SK-N-SH (cell line): ENCODE measurements at regions not wholly inside any gene's neighbourhood (a gene's known extent, or its start where the extent isn't known, plus 50 kb on each side); places are given as distances from the start of the nearest gene placed in this dataset.

Source experiments
- CTCF ChIA-PET: fragments of 300-600, 350-600 bp; formaldehyde crosslinking; extraction: SDS; loops from one replicate; lab custom pipeline; 2021; lab: Yijun Ruan, JAX
- POLR2A ChIA-PET: fragments of 350-600 bp; sonication (Branson Sonifier 250); formaldehyde crosslinking; extraction: SDS; loops from one replicate; lab custom pipeline; 2020; ENCODE audit warnings: antibody characterized with exemption, inconsistent platforms; lab: Yijun Ruan, JAX
- DNase-seq: peaks from one replicate; pipeline ENCODE4 v3.0.0; 2012
- H2AFZ ChIP-seq: fragments of 200-600 bp; sonication (generic); 2 replicates; pipeline ENCODE4 v1.8.1; 2016; ENCODE audit warnings: antibody characterized with exemption, mild to moderate bottlenecking, low read depth
- H3F3A ChIP-seq: fragments of 200-600 bp; sonication (generic); replicated peaks from 2 replicates; pipeline ENCODE3; 2016; ENCODE audit warnings: antibody characterized with exemption, mild to moderate bottlenecking; ENCODE audit not compliant: insufficient read depth
- H3K27ac ChIP-seq, 2 experiments: fragments of 200-500 bp in 1 of 2; fragments of 200-600 bp in 1 of 2; sonication (Bioruptor generic) in 1 of 2; sonication (generic), shearing (Covaris generic) in 1 of 2; 2 replicates each; pipeline versions ENCODE4 v1.5.1 to v1.6.1; 2014 to 2016; ENCODE audit warnings: low read depth in 2 of 2, inconsistent platforms in 1 of 2, low read length in 1 of 2, mild to moderate bottlenecking in 1 of 2, mixed read lengths in 1 of 2
- H3K27me3 ChIP-seq: fragments of 200-600 bp; sonication (generic), shearing (Covaris generic); 2 replicates; pipeline ENCODE4 v1.6.1; 2016; ENCODE audit warnings: mixed run types; ENCODE audit not compliant: insufficient read depth
- H3K36me3 ChIP-seq, 2 experiments: fragments of 200-500 bp in 1 of 2; fragments of 200-600 bp in 1 of 2; sonication (Bioruptor generic) in 1 of 2; sonication (generic) in 1 of 2; replicated peaks in 1 of 2; 2 replicates each; pipeline versions ENCODE3 to v1.5.1; 2014 to 2016; ENCODE audit warnings: low read length in 1 of 2, mild to moderate bottlenecking in 1 of 2; ENCODE audit not compliant: insufficient read depth in 2 of 2, control insufficient read depth in 1 of 2
- H3K4me1 ChIP-seq, 2 experiments: fragments of 200-500 bp in 1 of 2; fragments of 200-600 bp in 1 of 2; sonication (Bioruptor generic) in 1 of 2; sonication (generic), shearing (Covaris generic) in 1 of 2; 2 replicates each; pipeline versions ENCODE4 v1.5.1 to v1.6.1; 2014 to 2016; ENCODE audit warnings: low read depth in 1 of 2, low read length in 1 of 2, mixed run types in 1 of 2; ENCODE audit not compliant: insufficient read depth in 2 of 2, control insufficient read depth in 1 of 2
- H3K4me2 ChIP-seq: fragments of 200-600 bp; sonication (generic), shearing (Covaris generic); 2 replicates; pipeline ENCODE4 v1.6.1; 2017; ENCODE audit warnings: mixed run types
- H3K4me3 ChIP-seq, 2 experiments: fragments of 200-500 bp in 1 of 2; fragments of 200-600 bp in 1 of 2; sonication (Bioruptor generic) in 1 of 2; sonication (generic), shearing (Covaris generic) in 1 of 2; 2 replicates each; pipeline versions ENCODE4 v1.5.1 to v1.8.1; 2014 to 2016; ENCODE audit warnings: low read depth in 2 of 2, inconsistent platforms in 1 of 2, low read length in 1 of 2, mild to moderate bottlenecking in 1 of 2, mixed read lengths in 1 of 2, moderate library complexity in 1 of 2
- H3K79me2 ChIP-seq: fragments of 200-600 bp; sonication (generic); 2 replicates; pipeline ENCODE4 v1.8.1; 2017; ENCODE audit warnings: mild to moderate bottlenecking; ENCODE audit not compliant: insufficient read depth
- H3K9ac ChIP-seq: fragments of 200-600 bp; sonication (generic); 2 replicates; pipeline ENCODE4 v1.6.1; 2017; ENCODE audit warnings: mixed run types
- H3K9me2 ChIP-seq: fragments of 200-600 bp; sonication (generic); 2 replicates; pipeline ENCODE4 v1.6.1; 2017; ENCODE audit warnings: mixed run types
- H3K9me3 ChIP-seq: fragments of 200-600 bp; sonication (generic); 2 replicates; pipeline ENCODE4 v1.6.1; 2017; ENCODE audit warnings: mixed run types, mild to moderate bottlenecking, moderate library complexity
- H4K20me1 ChIP-seq: fragments of 200-600 bp; sonication (generic); 2 replicates; pipeline ENCODE4 v1.6.1; 2017; ENCODE audit warnings: mild to moderate bottlenecking, mixed run types; ENCODE audit not compliant: insufficient read depth
- CHD2 ChIP-seq: fragments of 150-350 bp; IDR thresholded peaks from 2 replicates; pipeline ENCODE4 v1.6.1; 2018; ENCODE audit warnings: low read length; ENCODE audit not compliant: partially characterized antibody
- ELF1 ChIP-seq: IDR thresholded peaks from 2 replicates; pipeline ENCODE4 v1.4.0; 2012
- EP300 ChIP-seq, 2 experiments: IDR thresholded peaks; 2 replicates each; pipeline versions ENCODE4 v1.4.0 to v1.6.1; 2012; ENCODE audit warnings: borderline replicate concordance in 1 of 2, low read depth in 1 of 2, low read length in 1 of 2
- EZH2phosphoT487 ChIP-seq: fragments of 200-600 bp; sonication (generic); IDR thresholded peaks from 2 replicates; pipeline ENCODE4 v1.6.1; 2017; ENCODE audit warnings: low read depth, mixed run types, mild to moderate bottlenecking, antibody characterized with exemption, moderate library complexity, borderline replicate concordance
- GABPA ChIP-seq: IDR thresholded peaks from 2 replicates; pipeline ENCODE4 v1.4.0; 2012; ENCODE audit warnings: low read depth, mild to moderate bottlenecking
- GATA2 ChIP-seq: sonication (generic); formaldehyde crosslinking; IDR thresholded peaks from 2 replicates; pipeline ENCODE4 v1.5.0; 2020; ENCODE audit warnings: mild to moderate bottlenecking, missing genetic modification reagents
- POLR2AphosphoS5 ChIP-seq: IDR thresholded peaks from 2 replicates; pipeline ENCODE4 v1.6.1; 2012; ENCODE audit warnings: low read depth, low read length
- TAF1 ChIP-seq: IDR thresholded peaks from 2 replicates; pipeline ENCODE4 v1.6.1; 2012; ENCODE audit warnings: low read depth, mild to moderate bottlenecking, low read length, moderate library complexity, borderline replicate concordance
- TCF12 ChIP-seq: IDR thresholded peaks from 2 replicates; pipeline ENCODE4 v1.4.0; 2012
- WGBS: methylation state at CpG from one replicate; pipeline ENCODE4 v1.1.6; 2017; ENCODE audit warnings: low lambda C conversion rate; 5-methylcytosine and 5-hydroxymethylcytosine counted together
- TF ChIP-seq, protein P1 (sequence below): IDR thresholded peaks from 2 replicates; pipeline ENCODE4 v1.6.1; 2012; ENCODE audit warnings: mild to moderate bottlenecking, low read depth, low read length, moderate library complexity
- TF ChIP-seq, protein P2 (sequence below): IDR thresholded peaks from 2 replicates; pipeline ENCODE4 v1.4.0; 2012; ENCODE audit warnings: low read depth, borderline replicate concordance
- TF ChIP-seq, protein P3 (sequence below): IDR thresholded peaks from 2 replicates; pipeline ENCODE4; 2012
- TF ChIP-seq, protein P4 (sequence below): fragments of 150-350 bp; IDR thresholded peaks from 2 replicates; pipeline ENCODE4 v1.6.1; 2016; ENCODE audit warnings: mild to moderate bottlenecking, low read depth, low read length
- TF ChIP-seq, protein P5 (sequence below): fragments of 150-350 bp; IDR thresholded peaks from 2 replicates; pipeline ENCODE4 v1.6.1; 2017; ENCODE audit warnings: antibody characterized with exemption, low read length, low read depth, borderline replicate concordance

DNA sequence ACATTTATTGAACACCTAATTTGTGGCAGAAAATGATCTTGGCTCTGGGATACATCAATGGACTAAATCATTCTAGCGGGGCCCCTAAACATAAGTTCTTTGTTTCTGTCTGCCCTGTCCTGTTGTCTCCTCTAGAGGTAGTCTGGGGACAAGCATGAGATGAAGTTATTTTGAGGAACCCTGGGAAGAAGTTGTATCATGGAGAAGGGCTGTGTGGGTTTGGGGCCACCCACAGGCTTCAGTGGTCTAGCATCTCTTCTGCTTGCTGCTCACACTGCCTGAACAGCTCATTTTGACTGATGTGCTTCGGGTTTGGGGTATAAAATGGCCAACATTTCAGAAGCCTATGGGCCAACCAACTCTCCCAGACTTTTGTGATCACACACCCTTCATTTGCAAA, 50.3 kb upstream of the OSBPL11 start:
- Histone ChIP-seq H3K36me3 (no peaks in the 10 kb centered on the region), H4K20me1 (no peaks in the 10 kb centered on the region), H3K27ac (no peak overlapping the region), H3F3A (no peaks in the 10 kb centered on the region), H3K9me3 (no peaks in the 10 kb centered on the region), H3K4me3 (no peak overlapping the region), H3K9ac (no peak overlapping the region), H2AFZ (no peak overlapping the region), H3K4me1 (no peaks in the 10 kb centered on the region; a peak in 1 of 4 replicates), H3K79me2 (no peaks in the 10 kb centered on the region), H3K27me3 (no peaks in the 10 kb centered on the region), H3K4me2 (no peak overlapping the region), H3K9me2 (no peaks in the 10 kb centered on the region)
- 58% methylated on average over 2 of the region's 2 CpGs for WGBS
- POLR2A ChIA-PET = no interaction called here
- DNase-seq = no peak
- CTCF ChIA-PET = no interaction called here
- TF ChIP-seq GABPA (no peak), EP300 (IDR thresholded peaks at IDR 0.05; ENCODE audit: borderline replicate concordance in 1 of 2, low read depth in 1 of 2, low read length in 1 of 2) (no peak), TAF1 (no peak), POLR2AphosphoS5 (no peak), CHD2 (no peak), TCF12 (no peak), GATA2 (CRISPR knock-in tag) (no peak), ELF1 (no peak), EZH2phosphoT487 (no peak)
- TF ChIP-seq, protein P1, sequence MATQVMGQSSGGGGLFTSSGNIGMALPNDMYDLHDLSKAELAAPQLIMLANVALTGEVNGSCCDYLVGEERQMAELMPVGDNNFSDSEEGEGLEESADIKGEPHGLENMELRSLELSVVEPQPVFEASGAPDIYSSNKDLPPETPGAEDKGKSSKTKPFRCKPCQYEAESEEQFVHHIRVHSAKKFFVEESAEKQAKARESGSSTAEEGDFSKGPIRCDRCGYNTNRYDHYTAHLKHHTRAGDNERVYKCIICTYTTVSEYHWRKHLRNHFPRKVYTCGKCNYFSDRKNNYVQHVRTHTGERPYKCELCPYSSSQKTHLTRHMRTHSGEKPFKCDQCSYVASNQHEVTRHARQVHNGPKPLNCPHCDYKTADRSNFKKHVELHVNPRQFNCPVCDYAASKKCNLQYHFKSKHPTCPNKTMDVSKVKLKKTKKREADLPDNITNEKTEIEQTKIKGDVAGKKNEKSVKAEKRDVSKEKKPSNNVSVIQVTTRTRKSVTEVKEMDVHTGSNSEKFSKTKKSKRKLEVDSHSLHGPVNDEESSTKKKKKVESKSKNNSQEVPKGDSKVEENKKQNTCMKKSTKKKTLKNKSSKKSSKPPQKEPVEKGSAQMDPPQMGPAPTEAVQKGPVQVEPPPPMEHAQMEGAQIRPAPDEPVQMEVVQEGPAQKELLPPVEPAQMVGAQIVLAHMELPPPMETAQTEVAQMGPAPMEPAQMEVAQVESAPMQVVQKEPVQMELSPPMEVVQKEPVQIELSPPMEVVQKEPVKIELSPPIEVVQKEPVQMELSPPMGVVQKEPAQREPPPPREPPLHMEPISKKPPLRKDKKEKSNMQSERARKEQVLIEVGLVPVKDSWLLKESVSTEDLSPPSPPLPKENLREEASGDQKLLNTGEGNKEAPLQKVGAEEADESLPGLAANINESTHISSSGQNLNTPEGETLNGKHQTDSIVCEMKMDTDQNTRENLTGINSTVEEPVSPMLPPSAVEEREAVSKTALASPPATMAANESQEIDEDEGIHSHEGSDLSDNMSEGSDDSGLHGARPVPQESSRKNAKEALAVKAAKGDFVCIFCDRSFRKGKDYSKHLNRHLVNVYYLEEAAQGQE = no peak
- TF ChIP-seq, protein P2, sequence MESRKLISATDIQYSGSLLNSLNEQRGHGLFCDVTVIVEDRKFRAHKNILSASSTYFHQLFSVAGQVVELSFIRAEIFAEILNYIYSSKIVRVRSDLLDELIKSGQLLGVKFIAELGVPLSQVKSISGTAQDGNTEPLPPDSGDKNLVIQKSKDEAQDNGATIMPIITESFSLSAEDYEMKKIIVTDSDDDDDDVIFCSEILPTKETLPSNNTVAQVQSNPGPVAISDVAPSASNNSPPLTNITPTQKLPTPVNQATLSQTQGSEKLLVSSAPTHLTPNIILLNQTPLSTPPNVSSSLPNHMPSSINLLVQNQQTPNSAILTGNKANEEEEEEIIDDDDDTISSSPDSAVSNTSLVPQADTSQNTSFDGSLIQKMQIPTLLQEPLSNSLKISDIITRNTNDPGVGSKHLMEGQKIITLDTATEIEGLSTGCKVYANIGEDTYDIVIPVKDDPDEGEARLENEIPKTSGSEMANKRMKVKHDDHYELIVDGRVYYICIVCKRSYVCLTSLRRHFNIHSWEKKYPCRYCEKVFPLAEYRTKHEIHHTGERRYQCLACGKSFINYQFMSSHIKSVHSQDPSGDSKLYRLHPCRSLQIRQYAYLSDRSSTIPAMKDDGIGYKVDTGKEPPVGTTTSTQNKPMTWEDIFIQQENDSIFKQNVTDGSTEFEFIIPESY = no peak
- TF ChIP-seq, protein P3, sequence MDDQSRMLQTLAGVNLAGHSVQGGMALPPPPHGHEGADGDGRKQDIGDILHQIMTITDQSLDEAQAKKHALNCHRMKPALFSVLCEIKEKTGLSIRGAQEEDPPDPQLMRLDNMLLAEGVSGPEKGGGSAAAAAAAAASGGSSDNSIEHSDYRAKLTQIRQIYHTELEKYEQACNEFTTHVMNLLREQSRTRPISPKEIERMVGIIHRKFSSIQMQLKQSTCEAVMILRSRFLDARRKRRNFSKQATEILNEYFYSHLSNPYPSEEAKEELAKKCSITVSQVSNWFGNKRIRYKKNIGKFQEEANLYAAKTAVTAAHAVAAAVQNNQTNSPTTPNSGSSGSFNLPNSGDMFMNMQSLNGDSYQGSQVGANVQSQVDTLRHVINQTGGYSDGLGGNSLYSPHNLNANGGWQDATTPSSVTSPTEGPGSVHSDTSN = no peak
- TF ChIP-seq, protein P4, sequence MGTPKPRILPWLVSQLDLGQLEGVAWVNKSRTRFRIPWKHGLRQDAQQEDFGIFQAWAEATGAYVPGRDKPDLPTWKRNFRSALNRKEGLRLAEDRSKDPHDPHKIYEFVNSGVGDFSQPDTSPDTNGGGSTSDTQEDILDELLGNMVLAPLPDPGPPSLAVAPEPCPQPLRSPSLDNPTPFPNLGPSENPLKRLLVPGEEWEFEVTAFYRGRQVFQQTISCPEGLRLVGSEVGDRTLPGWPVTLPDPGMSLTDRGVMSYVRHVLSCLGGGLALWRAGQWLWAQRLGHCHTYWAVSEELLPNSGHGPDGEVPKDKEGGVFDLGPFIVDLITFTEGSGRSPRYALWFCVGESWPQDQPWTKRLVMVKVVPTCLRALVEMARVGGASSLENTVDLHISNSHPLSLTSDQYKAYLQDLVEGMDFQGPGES = no peak
- TF ChIP-seq, protein P5, sequence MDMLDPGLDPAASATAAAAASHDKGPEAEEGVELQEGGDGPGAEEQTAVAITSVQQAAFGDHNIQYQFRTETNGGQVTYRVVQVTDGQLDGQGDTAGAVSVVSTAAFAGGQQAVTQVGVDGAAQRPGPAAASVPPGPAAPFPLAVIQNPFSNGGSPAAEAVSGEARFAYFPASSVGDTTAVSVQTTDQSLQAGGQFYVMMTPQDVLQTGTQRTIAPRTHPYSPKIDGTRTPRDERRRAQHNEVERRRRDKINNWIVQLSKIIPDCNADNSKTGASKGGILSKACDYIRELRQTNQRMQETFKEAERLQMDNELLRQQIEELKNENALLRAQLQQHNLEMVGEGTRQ = no peak
- TF ChIP-seq, all 33 proteins: peak for 0
